WI38 (cell line): ENCODE measurements at regions not wholly inside any gene's neighbourhood (a gene's known extent, or its start where the extent isn't known, plus 50 kb on each side); places are given as distances from the start of the nearest gene placed in this dataset.

Source experiments
- H3K4me3 ChIP-seq: 2 replicates; pipeline ENCODE4 v1.5.1; 2011; ENCODE audit warnings: low read depth, mild to moderate bottlenecking, control low read depth, low read length
- TF ChIP-seq, protein P1 (sequence below): IDR thresholded peaks from 2 replicates; pipeline ENCODE4 v1.5.1; 2012; ENCODE audit warnings: low read depth, mild to moderate bottlenecking, control low read depth, low read length

DNA sequence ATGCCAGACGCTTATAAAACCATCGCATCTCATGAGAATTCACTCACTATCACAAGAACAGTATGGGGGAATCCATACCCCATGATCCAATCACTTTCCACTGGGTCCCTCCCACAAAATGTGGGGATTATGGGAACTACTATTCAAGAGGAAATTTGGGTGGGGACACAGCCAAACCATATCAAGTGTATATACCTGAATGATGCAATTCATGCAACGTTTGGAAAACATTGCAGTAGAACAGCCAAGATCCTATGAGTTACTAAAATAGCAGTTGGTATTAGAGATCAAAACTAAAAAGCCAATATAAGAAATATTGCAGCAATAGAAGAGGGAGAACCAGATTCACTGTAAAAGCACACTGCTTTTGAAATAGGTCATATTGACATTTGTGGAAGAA is 1543.9 kb upstream of the B3GALT2 start:
- H3K4me3 ChIP-seq = no peak overlapping the region
- TF ChIP-seq, protein P1, sequence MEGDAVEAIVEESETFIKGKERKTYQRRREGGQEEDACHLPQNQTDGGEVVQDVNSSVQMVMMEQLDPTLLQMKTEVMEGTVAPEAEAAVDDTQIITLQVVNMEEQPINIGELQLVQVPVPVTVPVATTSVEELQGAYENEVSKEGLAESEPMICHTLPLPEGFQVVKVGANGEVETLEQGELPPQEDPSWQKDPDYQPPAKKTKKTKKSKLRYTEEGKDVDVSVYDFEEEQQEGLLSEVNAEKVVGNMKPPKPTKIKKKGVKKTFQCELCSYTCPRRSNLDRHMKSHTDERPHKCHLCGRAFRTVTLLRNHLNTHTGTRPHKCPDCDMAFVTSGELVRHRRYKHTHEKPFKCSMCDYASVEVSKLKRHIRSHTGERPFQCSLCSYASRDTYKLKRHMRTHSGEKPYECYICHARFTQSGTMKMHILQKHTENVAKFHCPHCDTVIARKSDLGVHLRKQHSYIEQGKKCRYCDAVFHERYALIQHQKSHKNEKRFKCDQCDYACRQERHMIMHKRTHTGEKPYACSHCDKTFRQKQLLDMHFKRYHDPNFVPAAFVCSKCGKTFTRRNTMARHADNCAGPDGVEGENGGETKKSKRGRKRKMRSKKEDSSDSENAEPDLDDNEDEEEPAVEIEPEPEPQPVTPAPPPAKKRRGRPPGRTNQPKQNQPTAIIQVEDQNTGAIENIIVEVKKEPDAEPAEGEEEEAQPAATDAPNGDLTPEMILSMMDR = no peak

DNA sequence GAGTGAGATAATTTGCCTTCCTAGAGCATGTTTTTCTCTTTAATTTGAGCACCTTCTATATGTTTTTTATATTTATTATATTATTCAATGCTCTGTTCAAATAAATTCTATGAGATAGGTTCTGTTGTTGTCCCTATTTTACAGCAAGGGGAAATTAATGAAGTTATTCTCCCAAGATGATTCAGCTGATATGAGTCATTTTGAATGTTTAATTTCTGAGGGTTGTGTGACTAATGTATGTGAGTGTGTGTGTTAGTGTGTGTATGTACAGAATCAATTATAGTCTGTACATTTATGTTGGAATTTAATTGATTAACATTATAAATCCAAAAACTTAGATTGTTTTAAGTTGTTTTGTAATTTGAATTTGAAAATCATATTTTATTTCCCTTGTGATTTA is 1536.7 kb upstream of the B3GALT2 start:
- H3K4me3 ChIP-seq = no peak overlapping the region
- TF ChIP-seq, protein P1 = no peak

DNA sequence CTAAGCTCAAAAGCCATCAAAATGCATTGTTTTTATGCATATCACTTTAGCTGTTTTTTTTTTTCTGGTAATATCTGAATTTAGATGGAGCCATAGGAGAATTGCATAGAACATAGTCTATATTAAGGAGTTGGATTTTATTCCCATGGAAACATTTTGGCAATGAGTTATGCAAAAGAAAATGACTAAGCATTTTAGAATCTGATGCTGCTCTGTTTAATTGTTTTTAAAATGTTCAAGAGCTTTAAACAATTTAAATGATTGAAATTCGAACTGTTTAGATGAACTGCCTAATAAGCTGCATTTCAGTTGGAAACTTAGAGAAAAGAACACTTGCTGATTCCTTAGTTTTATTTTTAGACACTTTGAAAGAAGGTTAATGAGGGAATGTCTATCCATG is 1531.5 kb upstream of the B3GALT2 start:
- TF ChIP-seq, protein P1 = no peak

DNA sequence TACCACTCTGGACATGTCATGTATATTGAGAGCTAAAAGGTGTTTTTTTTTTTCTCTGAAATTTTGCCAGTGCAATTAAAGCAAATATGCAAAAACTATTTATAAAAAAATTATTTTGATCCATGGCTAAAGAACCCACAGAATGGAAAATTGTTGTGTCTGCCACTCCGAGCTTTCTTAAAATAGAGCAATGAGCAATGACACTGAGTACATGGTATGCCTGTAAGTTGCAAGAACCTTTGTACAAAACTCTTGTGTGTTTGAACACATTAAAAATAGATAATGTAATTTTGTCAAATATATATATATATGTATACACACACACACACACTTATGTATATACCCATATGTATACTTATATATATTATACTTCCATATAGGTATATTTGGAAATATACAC is 1530.9 kb upstream of the B3GALT2 start:
- no peak overlapping the region for H3K4me3 ChIP-seq
- TF ChIP-seq, protein P1 = no peak

More for the DNA sequence above, 1531.5 kb upstream of the B3GALT2 start:
- H3K4me3 ChIP-seq = no peak overlapping the region

DNA sequence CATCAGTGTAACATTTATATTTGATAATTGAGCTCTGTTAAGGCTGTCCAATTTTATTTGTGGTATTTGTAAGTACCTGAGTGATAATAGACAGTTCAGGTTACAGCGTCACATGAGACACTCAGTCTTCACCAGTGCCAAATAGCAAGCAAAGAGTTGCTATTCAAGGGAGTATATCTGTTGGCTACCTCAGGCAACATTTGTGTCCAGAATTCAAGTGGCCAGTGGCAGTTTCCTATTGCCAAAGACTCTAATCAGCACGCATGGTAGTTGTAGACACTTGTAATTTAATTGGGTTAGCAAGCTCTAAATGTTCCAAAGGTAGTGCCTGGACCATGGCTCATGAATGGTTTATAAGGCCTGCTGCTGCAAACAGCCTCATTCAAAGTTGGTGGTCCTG is 1524.3 kb upstream of the B3GALT2 start:
- H3K4me3 ChIP-seq = no peak overlapping the region
- TF ChIP-seq, protein P1 = no peak

DNA sequence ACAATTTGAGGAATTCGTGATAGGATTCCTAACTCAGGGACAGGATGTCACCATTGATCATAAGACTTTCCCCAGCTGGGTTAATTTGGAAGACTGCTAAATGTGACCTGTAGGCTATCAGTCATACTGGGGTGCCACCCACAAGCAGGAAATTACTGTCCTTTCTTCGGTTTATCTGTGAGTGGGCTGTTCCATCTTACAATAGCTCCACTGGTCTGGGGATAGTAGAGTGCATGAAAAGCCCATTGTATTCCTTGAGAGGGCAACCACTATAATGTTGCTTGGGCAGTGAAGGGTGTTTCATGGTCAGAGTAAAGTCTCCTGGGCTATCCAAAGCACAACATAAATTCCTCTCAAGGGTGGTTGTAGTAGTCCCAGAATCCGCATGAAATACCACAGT is 1523.0 kb upstream of the B3GALT2 start:
- TF ChIP-seq, protein P1 = no peak
- no peak overlapping the region for H3K4me3 ChIP-seq

DNA sequence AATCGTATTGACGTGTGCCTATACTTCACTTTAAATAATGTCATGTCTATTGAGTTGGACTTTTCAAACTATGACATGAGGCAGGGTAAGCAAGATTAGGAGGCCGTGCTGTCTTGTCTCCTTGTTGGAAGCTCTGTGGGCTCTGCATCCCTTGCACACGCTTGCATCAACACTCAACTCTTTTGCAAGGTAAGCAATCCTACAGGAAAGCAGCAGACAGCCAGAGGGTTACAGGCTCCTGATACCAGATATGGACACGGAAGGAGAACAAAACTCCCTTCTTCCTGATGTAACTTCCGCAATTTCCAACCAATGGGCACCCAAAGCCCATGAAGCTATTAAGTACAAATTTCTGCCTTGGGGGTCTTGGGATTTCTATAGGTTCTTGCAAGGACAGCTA is 1520.7 kb upstream of the B3GALT2 start:
- TF ChIP-seq, protein P1 = no peak
- H3K4me3 ChIP-seq = no peak overlapping the region
